MM.1S (cell line): ENCODE measurements at regions not wholly inside any gene's neighbourhood (a gene's known extent, or its start where the extent isn't known, plus 50 kb on each side); places are given as distances from the start of the nearest gene placed in this dataset.

Experiments
- DNase-seq: peaks from one replicate; pipeline ENCODE4 v3.0.0-alpha.2; 2015
- H2AFZ ChIP-seq: fragments of 300-600 bp; sonication (generic); 2 replicates; pipeline ENCODE4 v1.6.0; 2016; ENCODE audit warnings: antibody characterized with exemption, low read length
- H3F3A ChIP-seq: fragments of 300-600 bp; sonication (generic); 2 replicates; pipeline ENCODE4 v1.6.1; 2016; ENCODE audit warnings: mild to moderate bottlenecking, antibody characterized with exemption, low read length, moderate library complexity, mixed read lengths; ENCODE audit not compliant: insufficient read depth
- H3K27ac ChIP-seq: fragments of 300-600 bp; sonication (generic); 2 replicates; pipeline ENCODE4 v1.5.1; 2016; ENCODE audit warnings: mild to moderate bottlenecking, low read length
- H3K27me3 ChIP-seq: fragments of 300-600 bp; sonication (generic); replicated peaks from 2 replicates; pipeline ENCODE4 v1.6.0; 2016; ENCODE audit warnings: low read length; ENCODE audit not compliant: insufficient read depth
- H3K36me3 ChIP-seq: fragments of 300-600 bp; sonication (generic); replicated peaks from 2 replicates; pipeline ENCODE4 v1.6.1; 2016; ENCODE audit warnings: mild to moderate bottlenecking, low read length, mixed read lengths; ENCODE audit not compliant: insufficient read depth
- H3K4me1 ChIP-seq: fragments of 300-600 bp; sonication (generic); 2 replicates; pipeline ENCODE4 v1.6.1; 2016; ENCODE audit warnings: low read length, mixed read lengths
- H3K4me2 ChIP-seq: fragments of 300-600 bp; sonication (generic); 2 replicates; pipeline ENCODE4 v1.6.0; 2016; ENCODE audit warnings: low read depth, low read length
- H3K4me3 ChIP-seq: fragments of 300-600 bp; sonication (generic); 2 replicates; pipeline ENCODE4 v1.5.1; 2016; ENCODE audit warnings: low read length, mixed read lengths
- H3K79me2 ChIP-seq: fragments of 300-600 bp; sonication (generic); 2 replicates; pipeline ENCODE4 v1.6.1; 2016; ENCODE audit warnings: mixed run types, low read length, mixed read lengths
- H3K9ac ChIP-seq: fragments of 300-600 bp; sonication (generic); 2 replicates; pipeline ENCODE4 v1.6.1; 2016; ENCODE audit warnings: low read length, mixed read lengths
- H3K9me2 ChIP-seq: fragments of 300-600 bp; sonication (generic); replicated peaks from 2 replicates; pipeline ENCODE4 v1.6.1; 2016; ENCODE audit warnings: mild to moderate bottlenecking, low read length, mixed read lengths; ENCODE audit not compliant: insufficient read depth
- H3K9me3 ChIP-seq: fragments of 300-600 bp; sonication (generic); replicated peaks from 2 replicates; pipeline ENCODE4 v1.6.1; 2016; ENCODE audit warnings: mild to moderate bottlenecking, low read length, mixed read lengths; ENCODE audit not compliant: insufficient read depth
- H4K20me1 ChIP-seq: fragments of 300-600 bp; sonication (generic); 2 replicates; pipeline ENCODE4 v1.6.1; 2016; ENCODE audit warnings: mild to moderate bottlenecking, low read length, moderate library complexity, mixed read lengths; ENCODE audit not compliant: insufficient read depth
- CTCF ChIP-seq: fragments of 300-600 bp; sonication (generic); IDR thresholded peaks from 2 replicates; pipeline ENCODE4 v1.5.1; 2016; ENCODE audit warnings: antibody characterized with exemption, low read length, mixed read lengths
- EZH2 ChIP-seq: fragments of 300-600 bp; sonication (generic); optimal IDR thresholded peaks from 2 replicates; pipeline ENCODE3; 2017; ENCODE audit warnings: low read depth, mild to moderate bottlenecking, antibody characterized with exemption, low read length, mixed read lengths
- EZH2phosphoT487 ChIP-seq: fragments of 300-600 bp; sonication (generic); IDR thresholded peaks from 2 replicates; pipeline ENCODE4 v1.6.1; 2018; ENCODE audit warnings: antibody characterized with exemption, low read length

DNA sequence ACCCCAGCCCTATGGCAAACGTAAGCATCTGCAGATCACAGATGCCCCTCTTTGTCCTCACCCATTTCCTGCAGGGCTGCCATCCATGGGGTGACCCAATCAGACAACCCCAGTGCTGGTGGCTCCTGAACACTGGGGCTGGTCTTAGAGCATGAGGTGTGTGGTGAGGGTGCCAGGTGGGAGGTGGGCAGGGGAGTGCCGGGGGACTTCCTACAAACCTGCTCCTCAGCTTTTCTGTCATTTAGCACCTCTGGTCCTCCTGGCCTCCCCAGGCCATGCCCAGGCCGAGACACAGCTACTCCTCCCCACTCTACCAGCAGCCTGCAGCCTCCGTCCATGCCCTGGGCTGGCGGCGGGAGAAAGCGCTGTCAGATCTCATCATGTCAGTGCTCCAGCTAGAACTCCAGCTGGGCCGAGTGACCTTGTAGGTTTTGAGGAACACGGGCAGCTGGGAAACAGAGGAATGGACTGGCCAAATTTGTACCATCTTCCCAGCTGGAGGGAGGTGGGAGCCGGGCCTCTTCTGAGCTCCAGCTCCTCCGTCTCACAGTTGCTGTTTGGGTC lies 157.7 kb upstream of the NECTIN1 start:
- Histone ChIP-seq H3K9me2 (no peaks in the 10 kb centered on the region), H3F3A (no peaks in the 10 kb centered on the region), H3K9ac (no peak overlapping the region), H3K4me3 (no peak overlapping the region), H3K27ac (no peak overlapping the region), H3K36me3 (no peaks in the 10 kb centered on the region), H3K4me1 (no peaks in the 10 kb centered on the region), H3K27me3 (peaks cover 10% of the 10 kb centered on the region; the same call in 1 of the 2 replicates), H3K4me2 (no peak overlapping the region), H3K9me3 (no peaks in the 10 kb centered on the region), H3K79me2 (no peaks in the 10 kb centered on the region), H4K20me1 (no peaks in the 10 kb centered on the region), H2AFZ (no peak overlapping the region)
- no peak for TF ChIP-seq EZH2
- TF ChIP-seq CTCF, result no peak
- no peak for TF ChIP-seq EZH2phosphoT487
- no peak for DNase-seq

DNA sequence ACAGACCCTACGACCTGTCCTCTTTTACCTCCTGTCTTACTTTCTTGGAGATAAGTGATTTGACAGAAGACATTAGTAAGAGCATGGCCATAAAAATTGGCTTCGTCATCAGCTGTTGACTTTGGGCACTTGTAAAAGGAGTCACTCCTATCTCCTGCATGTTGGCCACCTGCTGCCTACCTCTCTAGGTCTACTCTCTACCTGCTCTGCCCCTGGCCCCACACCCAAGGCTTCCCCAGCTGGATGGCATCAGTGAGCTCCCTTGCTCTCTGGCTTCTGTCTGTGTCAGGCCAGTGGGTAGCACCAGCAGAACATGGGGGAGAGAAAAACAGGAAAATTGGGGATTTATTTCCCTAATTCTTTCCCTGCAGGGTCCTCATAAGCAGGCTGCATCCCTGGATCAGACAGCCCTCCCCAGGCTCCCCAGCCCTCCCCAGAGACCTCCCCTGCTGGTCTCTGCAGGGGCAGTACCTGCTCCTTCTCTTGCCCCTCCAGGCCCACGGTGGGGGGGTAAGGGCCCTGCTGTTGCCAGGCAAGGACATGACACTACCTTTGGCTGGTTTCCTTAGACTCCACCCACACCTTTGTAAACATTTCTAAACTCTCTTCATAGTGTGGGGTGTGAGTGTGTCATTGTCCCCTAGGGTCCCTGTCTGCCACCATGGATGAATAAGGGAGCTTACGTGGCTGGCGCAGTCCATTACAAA lies 157.0 kb upstream of the NECTIN1 start:
- no peaks in the 10 kb centered on the region for H3K4me1 ChIP-seq
- H3K27ac ChIP-seq, result no peak overlapping the region
- H3K9me2 ChIP-seq, result no peaks in the 10 kb centered on the region
- no peak overlapping the region for H2AFZ ChIP-seq
- no peak overlapping the region for H3K4me3 ChIP-seq
- no peaks in the 10 kb centered on the region for H3K9me3 ChIP-seq
- no peak overlapping the region for H3K9ac ChIP-seq
- peaks cover 10% of the 10 kb centered on the region; the same call in 1 of the 2 replicates for H3K27me3 ChIP-seq
- no peaks in the 10 kb centered on the region for H3F3A ChIP-seq
- no peaks in the 10 kb centered on the region for H3K79me2 ChIP-seq
- no peak for DNase-seq
- no peaks in the 10 kb centered on the region for H3K36me3 ChIP-seq
- TF ChIP-seq CTCF, result no peak
- H4K20me1 ChIP-seq, result no peaks in the 10 kb centered on the region
- H3K4me2 ChIP-seq, result no peak overlapping the region

DNA sequence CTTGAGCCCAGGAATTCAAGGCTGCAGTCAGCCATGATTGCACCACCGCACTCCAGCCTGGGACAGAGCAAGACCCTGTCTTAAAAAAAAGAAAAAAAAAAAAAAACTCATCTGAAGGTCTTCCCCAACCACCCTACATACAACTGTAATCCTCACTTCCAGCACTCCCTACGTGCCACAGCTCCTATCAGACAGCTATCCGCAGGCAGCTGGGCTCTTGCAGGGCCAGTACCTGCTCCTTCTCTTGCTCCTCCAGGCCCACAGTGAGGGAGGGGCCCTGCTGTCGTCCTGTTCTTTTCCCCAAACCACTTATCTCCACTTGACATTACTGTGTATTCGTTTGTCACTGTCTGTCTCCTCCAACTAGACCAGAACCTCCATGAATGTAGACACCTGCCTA lies 156.1 kb upstream of the NECTIN1 start:
- Histone ChIP-seq H3K4me1 (no peaks in the 10 kb centered on the region), H3F3A (no peaks in the 10 kb centered on the region), H3K9ac (no peak overlapping the region), H3K9me2 (no peaks in the 10 kb centered on the region), H3K79me2 (no peaks in the 10 kb centered on the region), H3K9me3 (no peaks in the 10 kb centered on the region), H3K27ac (no peak overlapping the region), H3K36me3 (no peaks in the 10 kb centered on the region), H3K27me3 (peaks cover 10% of the 10 kb centered on the region; the same call in 1 of the 2 replicates), H3K4me3 (no peak overlapping the region), H4K20me1 (no peaks in the 10 kb centered on the region), H3K4me2 (no peak overlapping the region), H2AFZ (no peak overlapping the region)
- TF ChIP-seq CTCF, result no peak
- TF ChIP-seq EZH2, result no peak
- no peak for TF ChIP-seq EZH2phosphoT487
- no peak for DNase-seq
